HepG2 (cell line): ENCODE measurements at regions not wholly inside any gene's neighbourhood (a gene's known extent, or its start where the extent isn't known, plus 50 kb on each side); places are given as distances from the start of the nearest gene placed in this dataset.

Experiments
- ATAC-seq: fragments of 200-7000 bp; cut with Tn5 transposase; 3 replicates; pipeline ENCODE4 v1.9.1; 2020; ENCODE audit warnings: mild to moderate bottlenecking, moderate library complexity
- BruUV-seq: library from RNA; stranded (reverse); fragments of 400-500 nt; replicated peaks from 2 replicates; lab custom pipeline; 2021; lab: Mats Ljungman, UMichigan
- CTCF ChIA-PET: fragments of 300-600 bp; formaldehyde crosslinking; extraction: SDS; loops from one replicate; lab custom pipeline; 2021; ENCODE audit warnings: low total read pairs, inconsistent platforms, low intra/inter-chr PET ratio; lab: Yijun Ruan, JAX
- POLR2A ChIA-PET: fragments of 350-600 bp; sonication (Branson Sonifier 250); formaldehyde crosslinking; loops from one replicate; lab custom pipeline; 2020; ENCODE audit warnings: antibody characterized with exemption, inconsistent platforms; lab: Yijun Ruan, JAX
- DNase-seq: peaks from one replicate; pipeline ENCODE4 v3.0.0-alpha.2; 2015; ENCODE audit warnings: low spot score
- FAIRE-seq: peaks from 3 replicates; lab custom pipeline; 2011; peaks lifted over from hg19 to GRCh38; lab: Jason Lieb, UNC
- H2AFZ ChIP-seq: one replicate; pipeline ENCODE4 v1.6.1; 2011; ENCODE audit warnings: low read length, inconsistent platforms
- H3K27ac ChIP-seq: fragments of 300-600 bp; 3 replicates; pipeline ENCODE4 v1.8.0; 2011; ENCODE audit warnings: mixed run types, mild to moderate bottlenecking, mixed read lengths, low read length, inconsistent platforms; ENCODE audit not compliant: insufficient read depth; ENCODE audit errors: extremely low read length
- H3K27me3 ChIP-seq, 2 experiments: fragments of 200-600 bp in 1 of 2; 2 replicates in 1 of 2; 3 replicates in 1 of 2; pipeline versions ENCODE4 v1.6.0 to v1.8.0; 2011; ENCODE audit warnings: low read length in 2 of 2, mild to moderate bottlenecking in 2 of 2, moderate library complexity in 2 of 2, inconsistent platforms in 1 of 2; ENCODE audit not compliant: insufficient read depth in 2 of 2, control insufficient read depth in 1 of 2
- H3K36me3 ChIP-seq, 2 experiments: fragments of 200-600 bp in 1 of 2; replicated peaks in 1 of 2; 2 replicates in 1 of 2; 3 replicates in 1 of 2; pipeline versions ENCODE4 v1.5.1 to v1.8.0; 2011; ENCODE audit warnings: low read length in 2 of 2, inconsistent platforms in 1 of 2; ENCODE audit not compliant: insufficient read depth in 2 of 2, control insufficient read depth in 1 of 2
- H3K4me1 ChIP-seq: 2 replicates; pipeline ENCODE4 v1.5.1; 2012; ENCODE audit warnings: low read length, inconsistent platforms; ENCODE audit not compliant: insufficient read depth
- H3K4me2 ChIP-seq: 2 replicates; pipeline ENCODE4 v1.6.0; 2011; ENCODE audit warnings: low read depth, low read length, inconsistent platforms
- H3K4me3 ChIP-seq, 3 experiments: fragments of 200-600 bp in 1 of 3; sonication (generic), shearing (Covaris generic) in 1 of 3; replicated peaks in 1 of 3; 2 replicates each; pipeline ENCODE4 v1.5.1; 2011 to 2016; ENCODE audit warnings: low read length in 3 of 3, inconsistent platforms in 2 of 3, low read depth in 2 of 3, mild to moderate bottlenecking in 2 of 3, control low read depth in 1 of 3, mixed read lengths in 1 of 3; ENCODE audit not compliant: insufficient read depth in 1 of 3
- H3K79me2 ChIP-seq: one replicate; pipeline ENCODE4 v1.6.1; 2011; ENCODE audit warnings: low read length, inconsistent platforms; ENCODE audit not compliant: insufficient read depth
- H3K9ac ChIP-seq: 2 replicates; pipeline ENCODE4 v1.6.0; 2011; ENCODE audit warnings: mild to moderate bottlenecking, low read depth, low read length, inconsistent platforms; ENCODE audit not compliant: insufficient read depth
- H3K9me3 ChIP-seq: 2 replicates; pipeline ENCODE4 v1.5.1; 2012; ENCODE audit warnings: mild to moderate bottlenecking, low read length
- H4K20me1 ChIP-seq: 2 replicates; pipeline ENCODE4 v1.6.0; 2011; ENCODE audit warnings: inconsistent platforms, mild to moderate bottlenecking, low read length, moderate library complexity; ENCODE audit not compliant: insufficient read depth
- GTF2F1 ChIP-seq: fragments of 150-350 bp; IDR thresholded peaks from 2 replicates; pipeline ENCODE4 v1.6.1; 2014; ENCODE audit warnings: low read length
- KAT7 ChIP-seq: IDR thresholded peaks from 2 replicates; pipeline ENCODE4 v1.6.1; 2018; ENCODE audit warnings: borderline replicate concordance, missing compliant biosample characterization
- PHB2 ChIP-seq: fragments of 450-650 bp; IDR thresholded peaks from 2 replicates; pipeline ENCODE4 v1.6.1; 2018; ENCODE audit not compliant: partially characterized antibody
- SP2 ChIP-seq: sonication (generic); formaldehyde crosslinking; IDR thresholded peaks from 2 replicates; pipeline ENCODE4 v1.5.1; 2020; ENCODE audit warnings: mild to moderate bottlenecking, missing genetic modification reagents
- TP53 ChIP-seq: sonication (generic); formaldehyde crosslinking; conservative IDR thresholded peaks from 2 replicates; pipeline ENCODE4 v1.4.0; 2020; ENCODE audit warnings: missing genetic modification reagents
- ZNF20 ChIP-seq: sonication (generic); formaldehyde crosslinking; IDR thresholded peaks from 2 replicates; pipeline ENCODE4 v1.4.0; 2020; ENCODE audit warnings: mild to moderate bottlenecking, moderate library complexity, missing genetic modification reagents
- ZNF644 ChIP-seq: IDR thresholded peaks from 2 replicates; pipeline ENCODE4 v1.6.1; 2016; ENCODE audit warnings: low read depth
- WGBS: methylation state at CpG from one replicate; pipeline ENCODE4 v1.1.6; 2017; ENCODE audit warnings: low lambda C conversion rate; 5-methylcytosine and 5-hydroxymethylcytosine counted together
- in situ Hi-C: cut with HindIII; loops from 2 replicates; pipeline ENCODE4 v1.10.0; 2017; ENCODE audit warnings: low pct_unique_long_range_greater_than_20kb; ENCODE audit not compliant: extremely low pct_ligation_motif_present
- intact Hi-C: fragments of 100-400 bp; cut with micrococcal nuclease; formaldehyde crosslinking; loops from one replicate; pipeline ENCODE4 v1.10.0; 2022; ENCODE audit not compliant: unreplicated experiment
- TF ChIP-seq, protein P1 (sequence below): sonication (generic); formaldehyde crosslinking; IDR thresholded peaks from 2 replicates; pipeline ENCODE4 v1.5.0; 2020; ENCODE audit warnings: missing genetic modification reagents
- TF ChIP-seq, protein P2 (sequence below), 2 experiments: sonication (generic) in 1 of 2; formaldehyde crosslinking in 1 of 2; IDR thresholded peaks; 2 replicates each; pipeline versions ENCODE4 v1.6.1 to v1.9.0; 2014 to 2022; ENCODE audit warnings: antibody characterized with exemption in 1 of 2, borderline replicate concordance in 1 of 2, inconsistent platforms in 1 of 2, low read depth in 1 of 2, missing genetic modification reagents in 1 of 2
- TF ChIP-seq, protein P3 (sequence below): sonication (generic); formaldehyde crosslinking; IDR thresholded peaks from 2 replicates; pipeline ENCODE4 v1.5.0; 2020; ENCODE audit warnings: missing genetic modification reagents

GRCh38 chr1:213531369-213532310, 456.1 kb upstream of the PROX1 start:
- TF ChIP-seq PHB2 (no peak), ZNF644 (CRISPR knock-in tag) (no peak), KAT7 (CRISPR knock-in tag) (no peak), TP53 (no peak), GTF2F1 (no peak), SP2 (CRISPR knock-in tag) (no peak), ZNF20 (CRISPR knock-in tag) (no peak)
- TF ChIP-seq, protein P1, sequence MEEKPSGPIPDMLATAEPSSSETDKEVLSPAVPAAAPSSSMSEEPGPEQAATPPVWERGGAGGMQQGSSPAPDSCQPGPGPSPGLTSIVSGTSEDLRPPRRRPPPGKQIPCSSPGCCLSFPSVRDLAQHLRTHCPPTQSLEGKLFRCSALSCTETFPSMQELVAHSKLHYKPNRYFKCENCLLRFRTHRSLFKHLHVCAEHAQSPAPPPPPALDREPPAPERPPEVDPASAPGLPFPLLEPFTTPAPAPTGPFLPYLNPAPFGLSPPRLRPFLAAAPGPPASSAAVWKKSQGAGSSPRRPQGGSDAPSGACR (CRISPR knock-in tag), result no peak
- TF ChIP-seq, protein P2, sequence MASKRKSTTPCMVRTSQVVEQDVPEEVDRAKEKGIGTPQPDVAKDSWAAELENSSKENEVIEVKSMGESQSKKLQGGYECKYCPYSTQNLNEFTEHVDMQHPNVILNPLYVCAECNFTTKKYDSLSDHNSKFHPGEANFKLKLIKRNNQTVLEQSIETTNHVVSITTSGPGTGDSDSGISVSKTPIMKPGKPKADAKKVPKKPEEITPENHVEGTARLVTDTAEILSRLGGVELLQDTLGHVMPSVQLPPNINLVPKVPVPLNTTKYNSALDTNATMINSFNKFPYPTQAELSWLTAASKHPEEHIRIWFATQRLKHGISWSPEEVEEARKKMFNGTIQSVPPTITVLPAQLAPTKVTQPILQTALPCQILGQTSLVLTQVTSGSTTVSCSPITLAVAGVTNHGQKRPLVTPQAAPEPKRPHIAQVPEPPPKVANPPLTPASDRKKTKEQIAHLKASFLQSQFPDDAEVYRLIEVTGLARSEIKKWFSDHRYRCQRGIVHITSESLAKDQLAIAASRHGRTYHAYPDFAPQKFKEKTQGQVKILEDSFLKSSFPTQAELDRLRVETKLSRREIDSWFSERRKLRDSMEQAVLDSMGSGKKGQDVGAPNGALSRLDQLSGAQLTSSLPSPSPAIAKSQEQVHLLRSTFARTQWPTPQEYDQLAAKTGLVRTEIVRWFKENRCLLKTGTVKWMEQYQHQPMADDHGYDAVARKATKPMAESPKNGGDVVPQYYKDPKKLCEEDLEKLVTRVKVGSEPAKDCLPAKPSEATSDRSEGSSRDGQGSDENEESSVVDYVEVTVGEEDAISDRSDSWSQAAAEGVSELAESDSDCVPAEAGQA (IDR thresholded peaks at IDR 0.05; ENCODE audit: low read depth), result no peak
- TF ChIP-seq, protein P2 (CRISPR knock-in tag; IDR thresholded peaks at IDR 0.05; ENCODE audit: borderline replicate concordance), result no peak
- TF ChIP-seq, protein P3, sequence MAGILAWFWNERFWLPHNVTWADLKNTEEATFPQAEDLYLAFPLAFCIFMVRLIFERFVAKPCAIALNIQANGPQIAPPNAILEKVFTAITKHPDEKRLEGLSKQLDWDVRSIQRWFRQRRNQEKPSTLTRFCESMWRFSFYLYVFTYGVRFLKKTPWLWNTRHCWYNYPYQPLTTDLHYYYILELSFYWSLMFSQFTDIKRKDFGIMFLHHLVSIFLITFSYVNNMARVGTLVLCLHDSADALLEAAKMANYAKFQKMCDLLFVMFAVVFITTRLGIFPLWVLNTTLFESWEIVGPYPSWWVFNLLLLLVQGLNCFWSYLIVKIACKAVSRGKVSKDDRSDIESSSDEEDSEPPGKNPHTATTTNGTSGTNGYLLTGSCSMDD (CRISPR knock-in tag), result no peak
- WGBS, result 55% methylated on average over 8 of the region's 12 CpGs
- no peaks in the 10 kb centered on the region for H3K27me3 ChIP-seq
- no peak overlapping the region for H3K9ac ChIP-seq
- FAIRE-seq (no peak), ATAC-seq (no peak), DNase-seq (no peak)
- BruUV-seq, result no TSS peak
- H4K20me1 ChIP-seq, result no peaks in the 10 kb centered on the region
- in situ Hi-C loops, result no loop called here
- no peak overlapping the region for H3K4me3 ChIP-seq
- ChIA-PET POLR2A (no interaction called here), CTCF (no interaction called here)
- no peaks in the 10 kb centered on the region for H3K79me2 ChIP-seq
- H3K27ac ChIP-seq, result no peak overlapping the region
- H2AFZ ChIP-seq, result no peak overlapping the region
- H3K4me2 ChIP-seq, result no peak overlapping the region
- H3K4me1 ChIP-seq, result peaks cover 14% of the 10 kb centered on the region
- H3K9me3 ChIP-seq, result no peaks in the 10 kb centered on the region
- intact Hi-C loops, result no loop called here
- no peaks in the 10 kb centered on the region for H3K36me3 ChIP-seq
